Panc1 (cell line): ENCODE measurements at regions not wholly inside any gene's neighbourhood (a gene's known extent, or its start where the extent isn't known, plus 50 kb on each side); places are given as distances from the start of the nearest gene placed in this dataset.

Source experiments
- POLR2AphosphoS5 ChIP-seq: IDR thresholded peaks from 2 replicates; pipeline ENCODE4 v1.6.1; 2012; ENCODE audit warnings: mild to moderate bottlenecking, low read depth, low read length, moderate library complexity
- TCF7L2 ChIP-seq: IDR thresholded peaks from 2 replicates; pipeline ENCODE4 v1.6.1; 2011; ENCODE audit warnings: mild to moderate bottlenecking, low read depth, low read length, inconsistent platforms
- TF ChIP-seq, protein P1 (sequence below): fragments of 450-650 bp; IDR thresholded peaks from 2 replicates; pipeline ENCODE4 v1.5.1; 2017; ENCODE audit warnings: mild to moderate bottlenecking
- TF ChIP-seq, protein P2 (sequence below), 2 experiments: IDR thresholded peaks; 2 replicates each; pipeline ENCODE4 v1.6.1; 2011 to 2012; ENCODE audit warnings: low read depth in 2 of 2, control low read depth in 1 of 2, low read length in 1 of 2, mild to moderate bottlenecking in 1 of 2, moderate library complexity in 1 of 2; ENCODE audit not compliant: insufficient read depth in 1 of 2

DNA sequence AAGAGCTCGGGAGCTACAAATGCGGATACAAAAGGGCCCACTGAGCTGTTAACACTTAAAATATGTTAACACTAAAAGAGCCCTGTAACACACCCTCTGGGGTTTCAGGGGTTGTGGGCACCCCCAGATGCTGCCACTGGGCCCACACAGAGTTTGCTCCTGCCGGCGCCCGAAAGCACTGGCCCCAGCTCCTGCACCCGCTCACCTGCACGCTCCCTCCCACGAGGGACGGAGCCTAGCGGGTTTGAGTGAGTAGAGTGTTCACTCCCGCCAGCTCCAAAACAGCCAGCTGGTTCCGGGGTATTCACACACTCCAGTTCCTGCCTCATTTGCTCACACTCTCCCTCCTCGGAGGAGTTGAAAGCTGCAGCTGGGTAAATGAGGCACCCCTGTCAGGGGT is 357.7 kb downstream of the ETNK1 start:
- TF ChIP-seq, protein P1, sequence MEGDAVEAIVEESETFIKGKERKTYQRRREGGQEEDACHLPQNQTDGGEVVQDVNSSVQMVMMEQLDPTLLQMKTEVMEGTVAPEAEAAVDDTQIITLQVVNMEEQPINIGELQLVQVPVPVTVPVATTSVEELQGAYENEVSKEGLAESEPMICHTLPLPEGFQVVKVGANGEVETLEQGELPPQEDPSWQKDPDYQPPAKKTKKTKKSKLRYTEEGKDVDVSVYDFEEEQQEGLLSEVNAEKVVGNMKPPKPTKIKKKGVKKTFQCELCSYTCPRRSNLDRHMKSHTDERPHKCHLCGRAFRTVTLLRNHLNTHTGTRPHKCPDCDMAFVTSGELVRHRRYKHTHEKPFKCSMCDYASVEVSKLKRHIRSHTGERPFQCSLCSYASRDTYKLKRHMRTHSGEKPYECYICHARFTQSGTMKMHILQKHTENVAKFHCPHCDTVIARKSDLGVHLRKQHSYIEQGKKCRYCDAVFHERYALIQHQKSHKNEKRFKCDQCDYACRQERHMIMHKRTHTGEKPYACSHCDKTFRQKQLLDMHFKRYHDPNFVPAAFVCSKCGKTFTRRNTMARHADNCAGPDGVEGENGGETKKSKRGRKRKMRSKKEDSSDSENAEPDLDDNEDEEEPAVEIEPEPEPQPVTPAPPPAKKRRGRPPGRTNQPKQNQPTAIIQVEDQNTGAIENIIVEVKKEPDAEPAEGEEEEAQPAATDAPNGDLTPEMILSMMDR: no peak
- TF ChIP-seq POLR2AphosphoS5: no peak
- TF ChIP-seq, protein P2, sequence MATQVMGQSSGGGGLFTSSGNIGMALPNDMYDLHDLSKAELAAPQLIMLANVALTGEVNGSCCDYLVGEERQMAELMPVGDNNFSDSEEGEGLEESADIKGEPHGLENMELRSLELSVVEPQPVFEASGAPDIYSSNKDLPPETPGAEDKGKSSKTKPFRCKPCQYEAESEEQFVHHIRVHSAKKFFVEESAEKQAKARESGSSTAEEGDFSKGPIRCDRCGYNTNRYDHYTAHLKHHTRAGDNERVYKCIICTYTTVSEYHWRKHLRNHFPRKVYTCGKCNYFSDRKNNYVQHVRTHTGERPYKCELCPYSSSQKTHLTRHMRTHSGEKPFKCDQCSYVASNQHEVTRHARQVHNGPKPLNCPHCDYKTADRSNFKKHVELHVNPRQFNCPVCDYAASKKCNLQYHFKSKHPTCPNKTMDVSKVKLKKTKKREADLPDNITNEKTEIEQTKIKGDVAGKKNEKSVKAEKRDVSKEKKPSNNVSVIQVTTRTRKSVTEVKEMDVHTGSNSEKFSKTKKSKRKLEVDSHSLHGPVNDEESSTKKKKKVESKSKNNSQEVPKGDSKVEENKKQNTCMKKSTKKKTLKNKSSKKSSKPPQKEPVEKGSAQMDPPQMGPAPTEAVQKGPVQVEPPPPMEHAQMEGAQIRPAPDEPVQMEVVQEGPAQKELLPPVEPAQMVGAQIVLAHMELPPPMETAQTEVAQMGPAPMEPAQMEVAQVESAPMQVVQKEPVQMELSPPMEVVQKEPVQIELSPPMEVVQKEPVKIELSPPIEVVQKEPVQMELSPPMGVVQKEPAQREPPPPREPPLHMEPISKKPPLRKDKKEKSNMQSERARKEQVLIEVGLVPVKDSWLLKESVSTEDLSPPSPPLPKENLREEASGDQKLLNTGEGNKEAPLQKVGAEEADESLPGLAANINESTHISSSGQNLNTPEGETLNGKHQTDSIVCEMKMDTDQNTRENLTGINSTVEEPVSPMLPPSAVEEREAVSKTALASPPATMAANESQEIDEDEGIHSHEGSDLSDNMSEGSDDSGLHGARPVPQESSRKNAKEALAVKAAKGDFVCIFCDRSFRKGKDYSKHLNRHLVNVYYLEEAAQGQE (IDR thresholded peaks at IDR 0.05; ENCODE audit: insufficient read depth in 1 of 2, low read depth in 2 of 2, low read length in 1 of 2): no peak
- no peak for TF ChIP-seq TCF7L2
